ENCODE measurements at regions not wholly inside any gene's neighbourhood (a gene's known extent, or its start where the extent isn't known, plus 50 kb on each side); places are given as distances from the start of the nearest gene placed in this dataset.

- WGBS, 2 donors = 60 to 100% methylated on average over 1 of the region's 1 CpG
- intact Hi-C loops (cut with DNase I) = no loop called here
- Histone ChIP-seq H3K4me3 (no peak overlapping the region), H3K36me3 (no peaks in the 10 kb centered on the region), H3K9me3 (no peaks in the 10 kb centered on the region), H3K4me1 (no peaks in the 10 kb centered on the region), H3K27ac (no peak overlapping the region), H3K27me3 (no peaks in the 10 kb centered on the region)
- DNase-seq = no peak
- TF ChIP-seq CTCF (IDR thresholded peaks at IDR 0.05) (no peak), POLR2A (IDR thresholded peaks at IDR 0.05) (no peak)
Observed at GRCh38 chr5:88984040-88984439, 101.1 kb upstream of the MEF2C start.

- Histone ChIP-seq H3K27me3 (no peaks in the 10 kb centered on the region), H3K27ac (no peak overlapping the region), H3K4me1 (no peaks in the 10 kb centered on the region), H3K4me3 (no peak overlapping the region), H3K9me3 (no peaks in the 10 kb centered on the region), H3K36me3 (no peaks in the 10 kb centered on the region)
- DNase-seq = no peak
- 72 to 73% methylated on average over 3 of the region's 3 CpGs for WGBS, 2 donors
- intact Hi-C loops (cut with DNase I) = no loop called here
- TF ChIP-seq CTCF (IDR thresholded peaks at IDR 0.05) = no peak
- no peak for TF ChIP-seq POLR2A (IDR thresholded peaks at IDR 0.05)
Observed at GRCh38 chr5:88979726-88980125, 96.7 kb upstream of the MEF2C start.

GRCh38 chr5:88979244-88979643, 96.3 kb upstream of the MEF2C start:
- DNase-seq = no peak
- Histone ChIP-seq H3K4me3 (no peak overlapping the region), H3K27ac (no peak overlapping the region), H3K27me3 (no peaks in the 10 kb centered on the region), H3K36me3 (no peaks in the 10 kb centered on the region), H3K4me1 (no peaks in the 10 kb centered on the region), H3K9me3 (no peaks in the 10 kb centered on the region)
- 45 to 46% methylated on average over 3 of the region's 3 CpGs for WGBS, 2 donors
- no peak for TF ChIP-seq POLR2A (IDR thresholded peaks at IDR 0.05)
- intact Hi-C loops (cut with DNase I) = no loop called here

- no peaks in the 10 kb centered on the region for H3K36me3 ChIP-seq
- H3K27ac ChIP-seq = no peak overlapping the region
- intact Hi-C loops (cut with DNase I) = no loop called here
- H3K27me3 ChIP-seq = no peaks in the 10 kb centered on the region
- TF ChIP-seq CTCF (IDR thresholded peaks at IDR 0.05) (no peak), POLR2A (IDR thresholded peaks at IDR 0.05) (no peak)
- no peak overlapping the region for H3K4me3 ChIP-seq
- no peaks in the 10 kb centered on the region for H3K9me3 ChIP-seq
- H3K4me1 ChIP-seq = no peaks in the 10 kb centered on the region
- no peak for DNase-seq
Observed at GRCh38 chr5:88976914-88977313, 93.9 kb upstream of the MEF2C start.

- Histone ChIP-seq H3K27me3 (no peaks in the 10 kb centered on the region), H3K27ac (no peak overlapping the region), H3K4me3 (no peak overlapping the region), H3K9me3 (no peaks in the 10 kb centered on the region), H3K36me3 (no peaks in the 10 kb centered on the region), H3K4me1 (no peaks in the 10 kb centered on the region)
- TF ChIP-seq CTCF (IDR thresholded peaks at IDR 0.05) (no peak), POLR2A (IDR thresholded peaks at IDR 0.05) (no peak)
- 61 to 65% methylated on average over 3 of the region's 3 CpGs for WGBS, 2 donors
- intact Hi-C loops (cut with DNase I) = no loop called here
- no peak for DNase-seq
Observed at GRCh38 chr5:88967633-88968585, 84.9 kb upstream of the MEF2C start.
